NCI-H1092 (cell line): ENCODE measurements at regions not wholly inside any gene's neighbourhood (a gene's known extent, or its start where the extent isn't known, plus 50 kb on each side); places are given as distances from the start of the nearest gene placed in this dataset.

ENCODE experiments used
- DNase-seq: peaks from one replicate; lab custom pipeline; 2025; lab: John Stamatoyannopoulos, UW

GRCh38 chr4:151611960-151612359 lies 148.8 kb downstream of the GATB start:
- DNase-seq: no peak

GRCh38 chr4:151613290-151613689 lies 147.5 kb downstream of the GATB start:
- DNase-seq: no peak

- DNase-seq: no peak
Measured at GRCh38 chr4:151614561-151614960, 146.2 kb downstream of the GATB start.

- no peak for DNase-seq
Measured at GRCh38 chr4:151618858-151619257, 141.9 kb downstream of the GATB start.

- no peak for DNase-seq
Measured at GRCh38 chr4:151620066-151620465, 140.7 kb downstream of the GATB start.
